Neural crest cell (in vitro differentiated cells): ENCODE measurements at regions not wholly inside any gene's neighbourhood (a gene's known extent, or its start where the extent isn't known, plus 50 kb on each side); places are given as distances from the start of the nearest gene placed in this dataset.
"Not testable (repeated sequence)": the region's sequence is repeated elsewhere in the genome, so short reads cannot be mapped to it uniquely, and the experiment has no call there.

Experiments used
- DNase-seq: peaks from one replicate; pipeline ENCODE4 v3.0.0; 2021; ENCODE audit warnings: low read depth, mixed read lengths, low spot score
- H3K27ac Mint-ChIP-seq: one replicate; pipeline ENCODE4 v1.8.0; 2021; ENCODE audit warnings: mild to moderate bottlenecking, mixed read lengths; ENCODE audit not compliant: unreplicated experiment
- H3K27me3 Mint-ChIP-seq: 2 replicates; pipeline ENCODE4 v1.8.0; 2021; ENCODE audit warnings: low read depth, mild to moderate bottlenecking, mixed read lengths
- H3K36me3 Mint-ChIP-seq: 2 replicates; pipeline ENCODE4 v1.8.0; 2021; ENCODE audit warnings: low read depth, mild to moderate bottlenecking, mixed read lengths
- H3K4me1 Mint-ChIP-seq: 2 replicates; pipeline ENCODE4 v1.8.0; 2021; ENCODE audit warnings: mixed read lengths
- H3K4me3 Mint-ChIP-seq: one replicate; pipeline ENCODE4 v1.8.0; 2021; ENCODE audit warnings: mild to moderate bottlenecking, mixed read lengths
- H3K9me3 Mint-ChIP-seq: 2 replicates; pipeline ENCODE4 v1.8.0; 2021; ENCODE audit warnings: mixed read lengths
- TF ChIP-seq, protein P1 (sequence below): fragments of 200-600 bp; sonication (generic); conservative IDR thresholded peaks from 2 replicates; pipeline ENCODE4 v1.5.0; 2021; ENCODE audit warnings: antibody characterized with exemption, mild to moderate bottlenecking

DNA sequence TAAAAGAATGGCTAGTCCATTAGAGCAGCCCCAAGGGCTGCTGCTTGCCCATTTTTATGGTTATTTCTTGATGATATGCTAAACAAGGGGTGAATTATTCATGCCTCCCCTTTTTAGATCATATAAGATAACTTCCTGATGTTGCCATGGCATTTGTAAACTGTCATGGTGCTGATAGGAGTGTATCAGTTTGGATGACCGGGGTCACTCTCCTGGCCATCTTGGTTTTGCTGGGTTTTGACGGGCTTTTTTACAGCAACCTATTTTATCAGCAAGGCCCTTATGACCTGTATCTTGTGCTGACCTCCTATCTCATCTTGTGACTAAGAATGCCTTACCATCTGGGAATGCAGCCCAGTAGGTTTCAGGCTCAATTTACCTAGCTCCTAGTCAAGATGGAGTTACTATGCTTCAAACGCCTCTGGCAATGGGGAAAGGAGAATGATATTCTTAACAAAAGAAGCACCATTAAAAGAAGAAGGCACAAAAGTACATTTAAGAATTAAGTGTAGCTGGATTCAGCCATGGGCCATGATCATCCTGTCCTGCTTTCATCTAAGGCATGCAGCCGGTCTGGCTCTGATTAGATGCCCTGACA lies 1156.0 kb downstream of the PCDH9 start:
- H3K27ac Mint-ChIP-seq, result no peak overlapping the region
- no peaks in the 10 kb centered on the region for H3K36me3 Mint-ChIP-seq
- H3K4me3 Mint-ChIP-seq, result no peak overlapping the region
- peaks cover 37% of the 10 kb centered on the region for H3K4me1 Mint-ChIP-seq
- TF ChIP-seq, protein P1, sequence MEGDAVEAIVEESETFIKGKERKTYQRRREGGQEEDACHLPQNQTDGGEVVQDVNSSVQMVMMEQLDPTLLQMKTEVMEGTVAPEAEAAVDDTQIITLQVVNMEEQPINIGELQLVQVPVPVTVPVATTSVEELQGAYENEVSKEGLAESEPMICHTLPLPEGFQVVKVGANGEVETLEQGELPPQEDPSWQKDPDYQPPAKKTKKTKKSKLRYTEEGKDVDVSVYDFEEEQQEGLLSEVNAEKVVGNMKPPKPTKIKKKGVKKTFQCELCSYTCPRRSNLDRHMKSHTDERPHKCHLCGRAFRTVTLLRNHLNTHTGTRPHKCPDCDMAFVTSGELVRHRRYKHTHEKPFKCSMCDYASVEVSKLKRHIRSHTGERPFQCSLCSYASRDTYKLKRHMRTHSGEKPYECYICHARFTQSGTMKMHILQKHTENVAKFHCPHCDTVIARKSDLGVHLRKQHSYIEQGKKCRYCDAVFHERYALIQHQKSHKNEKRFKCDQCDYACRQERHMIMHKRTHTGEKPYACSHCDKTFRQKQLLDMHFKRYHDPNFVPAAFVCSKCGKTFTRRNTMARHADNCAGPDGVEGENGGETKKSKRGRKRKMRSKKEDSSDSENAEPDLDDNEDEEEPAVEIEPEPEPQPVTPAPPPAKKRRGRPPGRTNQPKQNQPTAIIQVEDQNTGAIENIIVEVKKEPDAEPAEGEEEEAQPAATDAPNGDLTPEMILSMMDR, result no peak
- peaks cover 3% of the 10 kb centered on the region for H3K9me3 Mint-ChIP-seq
- DNase-seq, result no peak
- H3K27me3 Mint-ChIP-seq, result no peaks in the 10 kb centered on the region

DNA sequence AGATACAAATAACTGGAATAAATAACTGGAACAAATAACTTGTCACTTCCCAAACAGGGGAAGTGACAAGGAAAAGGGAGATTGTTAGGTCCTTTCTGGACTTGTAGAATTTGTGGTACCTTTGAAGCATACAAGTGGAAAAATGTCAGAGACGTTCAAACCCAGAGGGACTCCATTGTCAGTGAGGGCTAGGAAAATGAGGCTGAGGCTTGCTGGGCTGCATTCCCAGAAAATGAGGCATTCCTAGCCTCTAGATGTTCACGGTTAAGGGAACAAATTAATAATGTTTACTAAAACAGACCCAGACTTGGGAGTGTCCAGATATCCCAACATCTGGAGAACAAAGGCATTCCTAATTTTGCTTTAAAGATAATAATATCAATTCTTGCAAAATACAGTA lies 1158.0 kb downstream of the PCDH9 start:
- H3K36me3 Mint-ChIP-seq, H3K27me3 Mint-ChIP-seq, H3K9me3 Mint-ChIP-seq, DNase-seq: not testable (repeated sequence)
- Mint-ChIP-seq H3K4me1 (peaks cover 38% of the 10 kb centered on the region), H3K4me3 (peak overlapping the region; percentile 18), H3K27ac (peak overlapping the region; percentile 93)

DNA sequence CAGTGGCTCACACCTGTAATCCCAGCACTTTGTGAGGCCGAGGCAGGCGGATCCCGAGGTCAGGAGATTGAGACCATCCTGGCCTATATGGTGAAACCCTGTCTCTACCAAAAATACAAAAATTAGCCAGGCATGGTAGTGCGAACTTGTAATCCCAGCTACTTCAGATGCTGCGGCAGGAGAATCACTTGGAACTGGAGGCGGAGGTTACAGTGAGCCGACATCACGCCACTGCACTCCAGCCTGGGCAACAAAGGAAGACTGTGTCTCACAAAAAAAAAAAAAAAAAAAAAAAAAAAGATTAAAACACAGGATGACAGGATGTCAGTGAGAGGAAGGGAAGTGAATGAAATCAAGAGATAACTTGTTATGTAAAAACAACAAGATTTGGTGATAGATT lies 1158.5 kb downstream of the PCDH9 start:
- peak; percentile 23 for DNase-seq
- peak overlapping the region; percentile 18 for H3K4me3 Mint-ChIP-seq
- H3K36me3 Mint-ChIP-seq, result no peaks in the 10 kb centered on the region
- peaks cover 3% of the 10 kb centered on the region for H3K9me3 Mint-ChIP-seq
- peak overlapping the region; percentile 93 for H3K27ac Mint-ChIP-seq
- H3K27me3 Mint-ChIP-seq, result no peaks in the 10 kb centered on the region
- TF ChIP-seq, protein P1, result no peak
- H3K4me1 Mint-ChIP-seq, result peaks cover 38% of the 10 kb centered on the region

DNA sequence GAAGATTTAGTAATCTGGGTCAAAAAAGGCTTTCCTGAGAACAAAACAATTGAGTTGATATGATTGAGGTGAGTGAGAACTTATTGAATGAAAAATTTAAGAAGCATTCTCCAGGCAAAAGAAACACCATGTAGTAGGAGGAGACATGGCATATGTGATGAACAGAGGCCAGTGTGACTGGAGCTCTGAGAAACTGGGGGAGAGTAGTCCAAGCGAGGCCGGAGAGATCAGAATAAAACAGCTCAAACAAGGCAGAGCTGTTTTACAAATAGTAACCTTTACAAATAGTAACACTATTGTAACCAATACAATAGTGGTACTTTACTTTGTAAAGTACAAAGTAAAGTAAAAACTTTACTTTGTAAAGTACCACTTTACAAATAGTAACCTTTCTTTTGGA lies 1159.1 kb downstream of the PCDH9 start:
- peaks cover 6% of the 10 kb centered on the region for H3K9me3 Mint-ChIP-seq
- H3K36me3 Mint-ChIP-seq, result no peaks in the 10 kb centered on the region
- peaks cover 38% of the 10 kb centered on the region for H3K4me1 Mint-ChIP-seq
- TF ChIP-seq, protein P1, result no peak
- H3K27me3 Mint-ChIP-seq, result no peaks in the 10 kb centered on the region
- H3K4me3 Mint-ChIP-seq, result no peak overlapping the region
- H3K27ac Mint-ChIP-seq, result peak overlapping the region; percentile 93
- DNase-seq, result no peak

DNA sequence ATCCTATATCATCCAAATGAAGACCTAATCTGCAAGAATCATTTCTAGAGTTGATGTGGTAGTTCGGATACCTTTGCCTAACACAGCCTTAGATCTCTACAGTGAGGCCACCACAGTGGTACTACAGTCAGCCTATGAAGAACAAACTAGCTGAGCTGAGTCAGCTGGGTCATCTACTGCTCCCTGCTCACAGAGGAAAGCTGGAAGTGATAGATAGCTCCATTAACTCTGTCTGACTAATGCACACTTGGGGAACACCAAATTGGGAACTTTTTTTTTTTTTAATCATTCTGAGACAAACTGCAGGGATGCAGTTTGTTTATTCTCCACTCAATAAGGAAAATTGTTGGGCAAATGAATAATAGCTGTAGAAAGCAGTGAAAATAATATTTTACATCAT lies 1160.6 kb downstream of the PCDH9 start:
- peaks cover 6% of the 10 kb centered on the region for H3K9me3 Mint-ChIP-seq
- TF ChIP-seq, protein P1, result no peak
- no peak for DNase-seq
- no peaks in the 10 kb centered on the region for H3K36me3 Mint-ChIP-seq
- no peak overlapping the region for H3K27ac Mint-ChIP-seq
- H3K4me1 Mint-ChIP-seq, result peaks cover 38% of the 10 kb centered on the region
- no peak overlapping the region for H3K4me3 Mint-ChIP-seq
- H3K27me3 Mint-ChIP-seq, result no peaks in the 10 kb centered on the region

DNA sequence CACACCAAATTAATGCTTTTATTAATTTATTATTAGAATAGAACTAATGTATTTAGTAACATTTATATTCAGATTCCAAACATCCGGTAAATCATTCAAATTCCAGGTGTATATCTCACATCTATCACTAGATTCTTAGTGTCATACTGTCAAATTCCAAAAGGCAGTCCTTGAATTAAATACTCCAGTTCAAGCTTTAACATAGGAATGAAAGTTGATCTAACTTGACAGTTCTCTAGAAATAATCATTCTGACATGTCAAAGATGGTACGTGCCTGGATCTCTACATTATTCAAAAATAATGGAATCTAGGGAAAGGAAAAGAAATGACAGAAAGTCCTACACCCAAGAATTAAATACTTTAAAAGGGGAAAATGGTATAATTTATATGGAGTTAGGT lies 1161.5 kb downstream of the PCDH9 start:
- peaks cover 6% of the 10 kb centered on the region for H3K9me3 Mint-ChIP-seq
- H3K27ac Mint-ChIP-seq, result no peak overlapping the region
- TF ChIP-seq, protein P1, result no peak
- H3K4me1 Mint-ChIP-seq, result peaks cover 37% of the 10 kb centered on the region
- H3K36me3 Mint-ChIP-seq, result no peaks in the 10 kb centered on the region
- H3K4me3 Mint-ChIP-seq, result no peak overlapping the region
- H3K27me3 Mint-ChIP-seq, result no peaks in the 10 kb centered on the region
- DNase-seq, result no peak
